NCI-H2029 (cell line): ENCODE measurements at regions not wholly inside any gene's neighbourhood (a gene's known extent, or its start where the extent isn't known, plus 50 kb on each side); places are given as distances from the start of the nearest gene placed in this dataset.

Experiments
- DNase-seq: peaks from one replicate; lab custom pipeline; 2025; lab: John Stamatoyannopoulos, UW

DNA sequence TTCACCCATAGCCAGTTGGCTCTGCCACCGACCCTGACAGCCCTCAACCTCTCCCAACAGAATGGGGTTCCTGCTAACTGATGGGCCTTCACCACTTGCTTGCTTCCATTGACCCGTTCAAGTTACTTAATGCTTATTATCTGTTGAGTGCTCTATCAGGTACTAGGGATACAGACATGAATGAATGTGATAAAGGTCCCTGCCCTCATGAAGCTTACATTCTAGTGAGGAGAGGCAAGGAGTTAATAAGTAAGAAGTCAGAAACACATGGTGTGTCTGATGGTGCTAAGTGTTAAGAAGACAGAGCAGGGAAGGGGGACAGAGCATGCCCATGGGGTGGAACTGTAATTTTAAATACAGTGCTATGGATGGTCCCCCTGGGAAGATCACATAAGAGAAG, 107.5 kb upstream of the JUN start:
- no peak for DNase-seq

DNA sequence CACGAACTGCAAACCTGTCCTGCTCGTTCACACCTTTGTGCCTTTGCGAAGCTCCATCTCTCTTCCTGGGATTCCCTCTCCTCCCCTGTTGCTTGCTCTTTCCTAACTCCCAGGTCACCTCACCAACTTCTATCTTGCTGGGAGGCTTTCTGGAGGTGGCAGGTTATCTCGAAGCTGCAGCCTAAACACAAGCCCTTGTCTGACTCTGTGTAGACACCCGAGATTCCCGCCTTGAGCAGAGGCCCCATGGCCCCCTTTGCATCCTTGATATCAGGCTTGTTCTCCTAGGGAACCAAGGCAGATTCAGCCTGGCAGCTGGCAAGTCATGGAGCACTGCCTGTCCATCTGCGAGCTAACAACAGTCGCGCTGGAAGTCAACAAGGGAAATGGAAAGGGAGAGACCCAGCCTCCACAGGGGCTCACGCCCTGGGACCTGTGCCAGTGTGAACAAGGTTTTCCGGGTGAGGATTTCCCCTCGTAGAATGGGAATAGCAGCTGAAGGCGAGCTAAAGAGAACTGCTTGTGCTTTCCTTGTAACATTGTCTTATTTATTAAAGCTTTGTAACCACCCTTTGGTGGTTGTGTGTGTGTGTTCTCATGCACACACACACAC, 109.5 kb upstream of the JUN start:
- DNase-seq = peak; percentile 92

DNA sequence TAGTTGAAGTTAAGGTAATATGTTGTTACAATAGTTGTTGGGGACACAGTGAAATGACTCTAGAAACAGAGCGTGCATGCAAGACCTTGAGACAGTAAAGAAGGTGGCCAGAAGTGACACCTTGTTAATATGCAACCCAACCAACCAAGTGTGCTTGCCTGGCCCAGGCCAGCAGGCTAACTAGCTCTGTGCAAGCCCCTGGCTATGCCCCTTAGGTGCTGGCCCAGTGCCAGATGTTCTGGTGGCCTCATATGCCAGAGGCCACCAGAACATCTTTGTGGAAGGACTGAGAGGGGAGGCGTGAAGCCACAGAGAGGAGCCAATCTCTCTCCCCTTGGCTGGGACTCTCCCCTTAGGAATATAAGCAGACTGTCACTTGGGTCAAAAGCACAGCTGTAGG, 111.2 kb upstream of the JUN start:
- DNase-seq = peak; percentile 42

DNA sequence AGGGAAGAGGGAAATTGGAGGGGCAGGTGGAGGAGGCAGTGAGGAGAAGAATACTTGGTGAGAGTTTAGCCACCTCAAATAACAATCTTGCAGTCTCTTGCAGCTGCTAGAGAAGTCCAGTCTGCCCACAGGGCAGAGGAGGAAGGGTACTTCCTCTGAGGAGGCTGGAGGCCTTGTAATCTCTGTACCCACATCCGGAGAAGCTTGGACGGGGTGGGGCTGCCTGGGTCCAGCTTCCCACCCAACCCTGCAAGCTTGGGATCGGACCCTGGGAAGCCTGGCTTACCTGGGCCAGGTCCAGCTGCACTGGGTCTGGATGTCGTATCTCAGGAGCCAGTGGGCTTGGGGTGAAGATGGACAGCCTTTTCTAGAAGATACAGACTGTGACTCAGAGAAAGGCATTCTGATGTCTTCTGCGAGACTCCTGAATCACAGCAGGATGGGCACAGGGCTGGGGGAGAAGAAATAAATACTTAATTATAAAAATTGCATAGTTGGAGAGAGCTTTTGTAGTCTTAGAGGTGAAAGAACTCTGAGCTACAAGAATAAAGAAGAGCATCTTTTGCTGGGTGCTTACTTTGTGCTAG, 111.8 kb upstream of the JUN start:
- DNase-seq = no peak

DNA sequence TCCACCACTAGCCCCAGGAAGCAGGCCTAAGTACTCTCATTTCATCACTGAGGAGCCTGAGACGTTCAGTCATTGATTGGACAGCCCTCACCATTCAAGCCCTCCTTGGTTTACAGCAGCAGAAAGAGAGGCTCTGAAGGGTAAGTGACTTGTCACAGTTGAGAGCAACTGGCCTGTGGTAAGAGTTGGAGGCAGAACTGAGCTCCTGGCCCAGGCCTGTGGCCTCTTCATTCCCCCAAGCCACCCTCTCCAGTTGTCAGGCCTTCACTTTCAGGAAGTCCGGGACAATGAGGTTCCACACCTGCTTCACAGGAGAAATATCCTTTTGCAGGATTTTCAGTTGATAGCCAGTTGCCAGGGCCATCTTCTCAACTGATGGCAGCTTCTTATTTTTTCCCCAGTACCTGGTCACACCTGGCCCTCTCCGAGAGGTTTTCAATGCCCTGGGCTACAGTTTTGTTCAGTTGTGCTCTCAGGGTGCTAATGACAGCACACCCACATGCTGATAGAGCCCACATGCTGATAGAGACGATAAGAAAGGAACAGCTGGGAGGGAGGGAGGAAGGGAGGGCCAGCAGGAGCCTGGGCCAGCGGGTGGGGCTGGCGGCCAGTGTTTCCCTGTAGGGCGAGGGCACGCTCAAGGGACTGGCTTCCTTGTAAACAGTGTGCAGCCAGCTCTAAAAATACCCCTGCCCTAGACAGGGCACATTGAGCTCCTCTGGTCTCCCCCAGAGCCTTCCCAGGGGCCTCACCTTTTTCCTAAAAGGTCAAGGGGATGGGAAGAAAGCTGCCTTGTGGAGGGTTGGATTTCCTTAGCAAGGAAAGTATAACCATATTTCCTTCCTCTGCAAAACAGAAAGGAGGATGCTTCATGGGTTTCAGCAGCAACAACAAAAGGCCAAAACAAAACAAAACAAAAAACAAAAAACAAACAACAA, 112.7 kb upstream of the JUN start:
- DNase-seq = peak; percentile 81

DNA sequence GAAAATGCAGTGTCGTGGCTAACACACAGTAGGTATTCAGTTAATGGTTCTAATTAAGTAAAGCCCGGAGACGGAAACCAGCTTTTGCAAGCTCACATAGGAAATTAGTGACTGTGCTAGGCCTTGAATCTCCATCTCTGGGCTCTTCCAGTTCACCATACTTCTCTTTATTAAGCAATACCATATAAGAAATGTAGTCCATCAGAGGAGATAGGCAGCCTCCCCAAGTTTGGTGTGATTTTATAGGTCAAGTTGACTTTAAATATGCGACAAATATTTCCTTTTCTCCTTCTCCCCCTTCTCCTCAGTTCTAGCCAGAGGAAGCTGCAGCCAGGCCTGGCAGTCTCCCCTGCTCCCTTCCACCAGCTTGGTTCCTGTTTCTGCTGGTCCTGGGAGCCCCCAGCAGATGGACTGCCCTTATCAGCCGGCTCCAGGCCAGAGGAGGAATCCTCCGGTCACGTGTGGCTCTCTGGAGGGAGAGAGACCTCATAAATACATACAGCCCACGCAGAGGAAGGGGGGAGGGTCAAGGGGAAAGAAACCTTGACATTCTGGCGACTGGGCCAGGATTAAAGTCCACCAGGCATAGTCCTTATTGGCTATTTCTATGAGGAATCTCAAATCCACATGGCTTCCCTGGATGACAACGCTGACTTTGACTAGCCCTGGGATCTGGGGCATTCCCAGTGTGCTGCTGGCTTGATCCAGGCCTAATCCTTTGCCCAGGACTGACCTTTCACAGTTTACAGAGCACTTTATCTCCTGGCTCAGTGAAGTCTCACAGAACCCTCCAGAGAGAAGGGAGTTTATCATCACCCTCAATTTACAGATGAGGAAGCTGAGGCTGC, 115.1 kb upstream of the JUN start:
- DNase-seq = no peak

DNA sequence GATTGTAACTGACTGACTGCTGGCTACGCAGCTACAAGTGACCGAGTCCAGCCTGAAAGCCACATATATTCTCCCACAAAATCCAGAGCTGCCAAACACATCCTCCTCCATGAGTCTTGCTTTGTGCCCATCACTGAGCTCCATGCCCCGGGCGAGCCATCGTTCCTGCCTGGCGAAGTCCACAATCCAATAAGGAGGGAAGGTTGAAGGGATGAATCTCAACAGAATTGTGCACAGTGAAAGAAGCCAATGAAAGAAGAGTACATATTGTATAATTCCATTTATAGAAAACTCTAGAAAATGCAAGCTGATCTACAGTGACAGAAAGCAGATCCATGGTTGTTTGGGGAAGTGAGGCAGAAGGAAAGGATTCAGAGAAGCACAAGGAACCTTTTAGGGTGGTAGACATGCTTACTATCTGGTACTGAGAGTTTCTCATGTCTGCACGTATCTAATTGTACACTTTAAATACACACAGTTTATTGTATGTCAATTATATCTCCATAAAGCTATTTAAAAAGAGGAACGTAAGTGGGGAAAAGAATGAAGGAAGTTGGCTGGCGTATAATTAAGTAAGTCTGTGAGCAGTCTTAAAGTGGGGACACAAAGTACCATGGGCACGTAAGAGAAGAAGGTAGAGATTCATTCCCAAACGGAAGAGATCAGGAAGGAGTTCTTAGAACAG, 115.9 kb upstream of the JUN start:
- no peak for DNase-seq

DNA sequence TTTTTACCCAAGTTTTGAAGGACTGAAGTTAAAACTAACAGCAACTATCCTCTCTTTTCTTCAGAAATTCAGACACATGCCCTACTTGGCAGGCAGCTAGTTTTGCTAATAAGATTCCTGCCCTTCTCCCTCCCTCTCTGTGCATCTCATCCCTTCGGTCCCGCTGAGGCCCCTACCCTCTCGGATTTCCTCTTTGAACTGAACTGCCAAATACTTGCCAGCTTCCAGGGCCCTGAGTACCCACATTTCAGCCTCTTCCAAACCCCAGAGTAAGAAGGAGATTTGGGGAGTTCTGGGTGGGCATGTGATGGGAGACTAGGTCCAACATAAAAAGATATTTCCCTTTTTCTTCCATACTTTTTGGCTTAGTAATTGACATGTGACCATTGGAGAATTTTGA, 116.5 kb upstream of the JUN start:
- DNase-seq = no peak

DNA sequence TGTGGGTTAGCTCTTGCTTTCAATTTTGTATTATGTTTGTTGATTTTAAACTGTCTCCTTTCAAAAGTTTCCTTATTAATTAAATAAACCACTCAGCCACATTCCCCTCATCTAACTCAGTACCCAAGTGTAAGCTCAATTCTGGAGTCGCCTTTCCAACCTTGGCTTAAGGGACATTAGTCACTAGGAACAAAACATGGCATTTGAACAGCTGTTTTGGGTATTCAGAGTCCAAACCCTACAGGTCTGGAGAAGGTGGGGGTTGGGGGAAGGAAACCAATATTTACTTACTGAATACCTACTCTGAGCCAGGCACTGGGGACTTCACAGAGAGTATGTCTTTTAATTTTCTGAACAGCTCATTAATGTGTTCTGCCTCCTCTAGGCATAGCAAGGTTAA, 117.2 kb upstream of the JUN start:
- DNase-seq = peak; percentile 80

DNA sequence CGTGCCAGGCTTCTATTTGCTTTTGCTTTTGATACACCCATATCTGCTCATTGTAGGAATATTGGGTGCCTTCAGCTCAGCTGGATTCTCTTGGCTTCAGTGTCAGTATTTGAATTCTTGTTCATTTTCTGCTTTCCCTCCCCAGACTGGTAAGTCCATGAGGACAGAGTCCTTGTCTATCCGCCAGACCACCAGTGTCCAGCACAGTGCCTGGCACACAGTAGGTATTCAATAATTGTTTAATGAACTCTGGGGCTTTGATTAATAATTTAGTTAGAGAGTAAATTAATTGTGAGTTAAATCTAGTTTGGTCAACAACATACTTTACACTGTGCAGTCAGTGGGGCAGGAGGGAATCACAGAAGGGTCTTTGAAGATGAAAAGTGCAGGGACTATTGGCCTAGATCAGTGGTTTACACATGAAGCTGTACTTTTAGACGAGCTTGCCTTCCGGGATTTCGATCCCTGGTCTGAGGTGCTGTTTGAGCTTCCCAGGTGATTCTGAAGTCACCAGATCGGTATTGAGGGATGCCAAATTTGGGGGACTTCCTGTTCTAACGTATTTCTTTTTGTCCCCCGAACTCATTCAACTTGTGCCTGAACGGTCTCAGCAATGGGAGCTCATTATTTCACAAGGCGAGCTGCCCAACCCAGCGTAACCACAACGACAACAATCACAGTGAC, 119.1 kb upstream of the JUN start:
- DNase-seq = no peak

DNA sequence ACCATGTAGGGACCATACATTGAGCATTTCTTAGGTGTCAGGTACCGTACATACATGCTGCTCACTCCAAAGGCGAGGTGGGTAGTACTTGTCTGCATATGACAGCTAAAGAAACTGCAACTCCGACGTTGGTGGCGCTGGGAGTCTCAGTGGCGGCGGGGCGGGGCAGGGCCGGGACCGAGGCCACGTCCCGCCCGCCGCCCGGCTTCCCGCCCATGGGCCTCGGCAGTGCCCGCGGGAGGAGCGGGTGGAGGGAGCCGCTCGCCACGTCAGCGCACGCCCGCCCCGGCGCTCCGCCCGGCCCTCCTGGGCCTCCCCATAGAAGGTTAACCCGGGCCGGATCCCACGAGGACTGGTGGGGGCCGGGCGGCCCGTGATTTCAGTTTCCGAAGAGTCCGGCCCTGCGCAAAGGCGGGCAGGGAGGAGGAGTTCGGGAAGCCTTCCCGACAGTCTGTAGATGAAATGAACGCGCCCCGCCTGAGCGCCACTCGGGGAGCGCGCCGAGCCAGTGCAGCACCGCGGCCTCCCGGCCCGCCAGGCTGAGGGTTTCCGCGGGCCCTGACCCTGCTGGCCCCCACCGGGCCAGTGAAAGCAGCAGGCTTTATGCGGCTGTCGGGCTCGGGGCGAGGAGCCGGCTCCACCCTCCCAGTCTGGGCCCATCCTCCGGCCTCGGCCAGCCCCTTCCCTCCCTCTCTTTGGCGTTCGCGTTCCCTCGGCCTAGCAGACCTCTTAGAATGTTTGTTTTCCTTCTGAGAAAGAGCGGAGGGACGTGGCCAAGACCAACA, 119.9 kb upstream of the JUN start:
- DNase-seq = peak; percentile 92

DNA sequence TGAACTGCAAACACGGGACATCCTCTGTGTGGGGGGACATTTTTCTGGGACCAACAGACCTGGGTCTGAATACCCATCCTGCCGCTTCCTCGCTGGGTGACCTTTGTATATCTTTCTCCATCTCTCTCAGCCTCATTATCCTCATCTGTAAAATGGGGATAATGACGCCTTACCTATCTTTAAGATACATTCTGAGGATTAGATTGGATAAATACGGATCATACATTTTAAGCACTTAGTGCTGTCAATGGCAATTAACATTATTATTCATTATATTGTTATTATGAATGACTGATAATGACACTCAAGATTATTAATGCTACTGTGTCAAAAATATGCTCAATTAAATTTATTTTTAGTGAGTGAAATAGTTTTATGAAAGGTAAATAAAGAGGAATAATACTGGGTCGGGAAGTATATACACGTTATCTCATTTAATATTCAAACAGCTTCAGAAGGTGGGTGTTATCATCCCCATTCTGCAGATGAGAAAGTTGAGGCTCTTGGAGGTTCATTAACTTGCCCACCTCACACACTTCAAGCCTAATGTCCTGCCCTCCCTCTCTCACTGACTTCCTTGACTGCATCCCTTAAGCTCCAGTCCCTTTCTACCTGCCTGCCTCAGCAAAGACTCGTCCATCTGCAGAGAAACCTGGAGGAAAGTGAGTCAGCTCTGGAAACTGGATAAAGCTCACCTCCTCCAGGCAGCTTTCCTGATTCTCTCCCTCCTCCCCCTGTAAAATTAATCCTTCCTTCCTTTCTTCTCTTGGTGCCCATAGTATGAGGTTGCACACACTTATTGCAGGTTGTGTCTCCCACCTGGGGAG, 120.7 kb upstream of the JUN start:
- no peak for DNase-seq

DNA sequence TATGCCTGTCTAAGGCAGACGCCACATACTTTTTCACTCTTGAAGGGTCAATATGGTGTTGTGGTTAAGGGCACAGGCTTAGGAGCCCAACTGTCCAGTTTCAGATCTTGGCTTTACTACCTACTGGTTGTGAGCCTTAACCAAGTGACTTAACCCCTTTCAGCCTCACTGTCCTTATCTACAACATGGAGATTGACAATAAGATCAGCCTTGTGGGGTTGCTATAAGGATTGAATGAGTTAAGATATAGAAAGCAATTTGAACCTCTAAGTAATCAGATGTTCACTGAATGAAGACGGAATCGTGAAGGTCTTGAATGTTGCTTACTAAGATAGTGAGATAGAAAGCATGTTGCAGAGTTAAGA, 121.3 kb upstream of the JUN start:
- DNase-seq = no peak

DNA sequence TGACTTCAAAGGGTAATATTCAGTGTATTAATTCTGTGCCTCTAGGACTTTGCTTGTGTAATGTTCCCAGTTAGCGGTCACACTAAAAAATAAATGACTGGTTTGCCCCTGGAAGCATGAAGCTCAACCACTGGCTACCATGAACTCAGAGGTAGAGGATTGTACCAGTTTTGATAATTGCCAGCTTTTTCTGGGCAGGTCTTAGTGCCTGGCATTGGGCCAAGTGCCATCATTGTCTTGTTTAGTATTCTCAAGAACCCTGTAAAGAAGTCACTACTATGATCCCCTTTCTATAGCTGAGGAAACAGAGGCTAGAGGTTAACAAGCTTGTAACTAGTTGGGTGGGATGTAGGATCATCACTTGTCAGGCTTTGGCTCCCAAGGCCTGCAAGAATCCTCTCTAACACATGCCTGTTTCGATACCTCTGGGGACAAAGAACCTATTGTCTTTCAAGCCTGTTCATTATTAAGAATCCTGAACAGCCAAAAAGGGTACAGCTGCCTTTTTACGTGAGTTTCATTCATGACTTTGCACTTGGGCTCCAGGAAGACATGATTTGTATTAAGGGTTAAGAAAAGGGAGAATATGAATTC, 121.9 kb upstream of the JUN start:
- no peak for DNase-seq

DNA sequence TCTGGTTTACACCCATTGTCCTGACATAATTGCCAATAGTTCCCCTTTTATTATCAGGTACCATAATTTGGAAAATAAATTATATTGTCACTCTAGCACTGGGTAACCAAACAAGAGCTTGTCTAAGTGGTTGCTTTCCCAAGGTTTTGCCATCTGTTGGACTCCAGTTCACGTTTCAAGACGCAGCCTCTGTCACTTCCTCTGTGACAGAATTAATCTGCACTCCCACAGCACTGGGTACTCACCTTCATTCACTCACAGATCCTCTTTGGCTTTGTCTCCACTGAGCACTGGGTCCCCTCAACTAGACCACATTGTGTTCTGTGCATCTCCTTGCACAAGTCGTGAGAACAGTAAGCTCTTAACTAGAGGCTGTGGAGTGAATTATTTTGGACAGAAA, 123.6 kb upstream of the JUN start:
- no peak for DNase-seq

DNA sequence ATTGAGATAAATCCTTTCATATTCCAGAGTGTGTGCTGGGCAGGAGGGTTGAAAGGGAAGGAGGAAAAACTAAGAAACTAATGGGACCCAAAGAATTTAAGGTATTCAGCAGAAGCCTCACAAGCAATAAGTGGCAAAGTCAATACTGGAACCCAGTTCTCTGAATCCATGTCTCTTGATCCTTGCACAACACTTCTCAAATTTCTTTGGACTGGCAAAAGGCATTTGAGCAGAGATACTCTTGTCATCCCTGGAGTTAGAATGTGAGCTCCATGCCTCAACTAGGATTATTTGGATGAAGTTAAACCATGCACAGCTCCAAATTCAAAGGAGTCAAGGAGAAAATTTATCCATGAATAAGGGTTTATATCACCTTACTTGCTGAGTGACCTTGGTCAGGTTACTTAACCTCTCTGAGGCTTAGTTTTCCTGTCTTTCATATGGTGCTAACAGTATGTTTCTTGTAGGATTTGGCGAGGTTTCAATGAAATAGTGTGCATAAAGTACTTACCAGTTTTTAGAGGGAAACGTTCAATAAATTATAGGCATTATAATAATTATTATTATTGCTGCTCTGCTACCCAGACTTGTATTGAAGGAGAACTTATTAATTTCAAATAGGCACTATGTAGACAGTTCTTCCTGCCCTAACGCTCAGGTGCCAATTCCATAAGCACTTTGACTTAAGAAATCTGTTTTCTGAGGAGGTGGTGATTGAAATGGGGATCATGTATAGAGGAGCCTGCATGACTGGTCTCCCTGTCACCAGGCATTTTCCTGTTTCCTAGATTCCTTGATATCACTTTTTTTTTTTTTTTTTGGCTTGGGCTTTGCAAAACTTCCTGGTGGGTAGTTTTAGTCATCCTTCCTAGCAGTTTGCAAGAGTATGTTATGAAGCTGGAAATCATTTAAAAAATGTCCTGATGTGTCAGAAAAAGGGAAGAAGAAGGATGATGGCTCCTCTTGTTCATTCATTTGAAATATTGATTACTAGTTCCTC, 125.0 kb upstream of the JUN start:
- DNase-seq = no peak

DNA sequence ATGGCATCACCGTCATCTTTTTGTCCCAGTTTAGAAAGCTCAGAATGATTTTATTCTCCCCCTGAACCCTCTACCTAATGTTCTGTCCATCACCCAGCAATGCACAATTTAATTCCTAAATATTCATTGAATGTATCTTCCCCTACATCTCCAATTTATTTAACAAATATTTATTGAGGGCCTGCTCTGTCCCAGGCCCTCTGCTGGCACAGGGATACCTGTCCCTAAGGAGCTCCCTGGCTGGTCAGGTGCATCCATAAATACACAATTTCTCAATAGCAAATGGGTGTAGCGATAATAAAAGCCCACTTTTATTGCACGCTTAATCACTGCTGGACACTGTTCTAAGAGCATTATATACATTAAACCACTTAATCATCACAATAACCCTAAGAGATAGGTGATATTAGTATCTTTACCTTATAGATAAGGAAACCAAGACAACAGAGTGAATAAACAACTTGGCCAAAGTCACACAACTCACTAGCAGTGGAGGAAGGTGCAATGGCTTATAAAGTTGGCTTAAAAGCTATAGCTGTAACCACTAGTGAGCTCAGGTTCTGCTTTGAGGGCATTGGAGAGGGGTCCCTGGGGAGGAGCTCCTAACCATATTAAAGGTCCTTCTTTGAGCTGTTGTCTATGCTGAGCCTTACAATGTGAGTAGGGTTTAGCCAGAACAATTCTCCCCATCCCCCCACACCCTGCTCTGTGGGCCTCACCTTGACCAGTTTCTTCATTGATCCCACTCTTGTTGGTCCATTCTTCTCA, 126.3 kb upstream of the JUN start:
- DNase-seq = no peak
